Fibroblast of pulmonary artery (primary cell): ENCODE measurements at regions not wholly inside any gene's neighbourhood (a gene's known extent, or its start where the extent isn't known, plus 50 kb on each side); places are given as distances from the start of the nearest gene placed in this dataset.

ENCODE experiments used
- DNase-seq: peaks from one replicate; pipeline ENCODE4 v3.0.0-alpha.2; 2010; ENCODE audit warnings: low read depth
- H3K4me3 ChIP-seq: replicated peaks from 2 replicates; pipeline ENCODE4 v1.5.1; 2011; ENCODE audit warnings: low read depth, mild to moderate bottlenecking, control low read depth, low read length, moderate library complexity
- CTCF ChIP-seq: IDR thresholded peaks from 2 replicates; pipeline ENCODE4 v1.5.1; 2011; ENCODE audit warnings: mild to moderate bottlenecking, control low read depth, low read length, inconsistent platforms; ENCODE audit errors: missing control alignments

GRCh38 chr4:96775501-96775900 is 935.6 kb downstream of the PDHA2 start:
- H3K4me3 ChIP-seq, result no peak overlapping the region

GRCh38 chr4:96776920-96777527 is 937.1 kb downstream of the PDHA2 start:
- TF ChIP-seq CTCF, result no peak
- no peak overlapping the region for H3K4me3 ChIP-seq
- no peak for DNase-seq

More at GRCh38 chr4:96775501-96775900, 935.6 kb downstream of the PDHA2 start:
- TF ChIP-seq CTCF, result no peak
- DNase-seq, result no peak

GRCh38 chr4:96784336-96784735 is 944.4 kb downstream of the PDHA2 start:
- TF ChIP-seq CTCF, result no peak
- H3K4me3 ChIP-seq, result no peak overlapping the region
- no peak for DNase-seq

GRCh38 chr4:96786306-96786705 is 946.4 kb downstream of the PDHA2 start:
- no peak overlapping the region for H3K4me3 ChIP-seq
- TF ChIP-seq CTCF, result no peak
- no peak for DNase-seq

GRCh38 chr4:96787766-96788165 is 947.9 kb downstream of the PDHA2 start:
- no peak overlapping the region for H3K4me3 ChIP-seq
- no peak for TF ChIP-seq CTCF
- DNase-seq, result no peak

GRCh38 chr4:96809563-96809962 is 969.7 kb downstream of the PDHA2 start:
- no peak for DNase-seq
- TF ChIP-seq CTCF, result no peak

GRCh38 chr4:96827086-96827485 is 987.2 kb downstream of the PDHA2 start:
- no peak overlapping the region for H3K4me3 ChIP-seq
- peak; percentile 15 for DNase-seq
- TF ChIP-seq CTCF, result no peak

More at GRCh38 chr4:96809563-96809962, 969.7 kb downstream of the PDHA2 start:
- no peak overlapping the region for H3K4me3 ChIP-seq
